Activated CD4-positive, alpha-beta T cell treated with anti-CD3 and anti-CD28 coated beads for 36 hours (primary cell): ENCODE measurements at regions not wholly inside any gene's neighbourhood (a gene's known extent, or its start where the extent isn't known, plus 50 kb on each side); places are given as distances from the start of the nearest gene placed in this dataset.
"Not testable (repeated sequence)": the region's sequence is repeated elsewhere in the genome, so short reads cannot be mapped to it uniquely, and the experiment has no call there.

Experiments
- ATAC-seq: fragments of 200-7000 bp; cut with Tn5 transposase; one replicate; pipeline ENCODE4 v1.10.0; 2021; ENCODE audit warnings: mild to moderate bottlenecking, moderate library complexity
- CTCF ChIA-PET: fragments of 350-600 bp; sonication (Branson Sonifier 250); formaldehyde crosslinking; loops from one replicate; lab custom pipeline; 2021; ENCODE audit warnings: antibody characterized with exemption; lab: Charles Lee
- POLR2A ChIA-PET: fragments of 350-600 bp; sonication (Branson Sonifier 250); formaldehyde crosslinking; loops from one replicate; lab custom pipeline; 2021; ENCODE audit warnings: antibody characterized with exemption, inconsistent platforms; lab: Charles Lee
- DNase-seq: peaks from one replicate; pipeline ENCODE4 v3.0.0-alpha.2; 2020
- H3K27ac Mint-ChIP-seq: one replicate; pipeline ENCODE4 v1.8.0; 2021; ENCODE audit warnings: mixed read lengths
- H3K27me3 Mint-ChIP-seq: one replicate; pipeline ENCODE4 v1.8.0; 2021; ENCODE audit warnings: mixed read lengths
- H3K36me3 Mint-ChIP-seq: one replicate; pipeline ENCODE4 v1.8.0; 2021; ENCODE audit warnings: low read depth, mixed read lengths
- H3K4me1 Mint-ChIP-seq: one replicate; pipeline ENCODE4 v1.8.0; 2021; ENCODE audit warnings: mixed read lengths
- H3K4me3 Mint-ChIP-seq: one replicate; pipeline ENCODE4 v1.8.0; 2021; ENCODE audit warnings: mild to moderate bottlenecking, moderate library complexity, mixed read lengths
- H3K9me3 Mint-ChIP-seq: one replicate; pipeline ENCODE4 v1.8.0; 2021; ENCODE audit warnings: low read depth, mixed read lengths
- intact Hi-C, 2 experiments: fragments of 100-400 bp; cut with DNase I in 1 of 2; cut with micrococcal nuclease in 1 of 2; formaldehyde crosslinking; loops; one replicate each; pipeline versions ENCODE4 v1.14.2 to v1.15.1; 2022 to 2024; cut with DNase I, micrococcal nuclease

DNA sequence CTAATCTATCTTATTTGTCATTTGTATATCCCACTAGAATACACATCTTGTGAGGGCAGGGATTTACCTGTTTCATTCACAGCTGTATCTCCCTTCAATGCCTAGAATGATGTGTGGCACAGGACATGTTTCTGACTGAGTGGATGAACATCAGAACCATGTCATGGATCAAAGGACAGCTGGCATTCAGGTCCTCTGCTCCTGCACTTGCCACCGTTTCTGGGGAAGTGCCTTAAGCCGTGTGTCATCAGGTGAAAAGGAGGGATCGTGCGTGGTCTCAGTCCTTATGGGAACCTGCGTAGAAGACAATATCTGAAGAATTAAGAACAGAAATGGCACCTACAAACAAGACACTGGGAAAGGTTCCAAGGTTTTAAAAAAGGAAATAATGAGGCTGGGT is 206.1 kb upstream of the GATA6 start:
- no peak for DNase-seq
- Mint-ChIP-seq H3K4me3 (no peak overlapping the region), H3K4me1 (no peaks in the 10 kb centered on the region), H3K27me3 (peaks cover 5% of the 10 kb centered on the region), H3K9me3 (no peaks in the 10 kb centered on the region), H3K27ac (no peak overlapping the region), H3K36me3 (no peaks in the 10 kb centered on the region)
- CTCF ChIA-PET, result interaction anchor here (1.3 kb wide), 1 partner anchor 11 kb away, joined by 3 read pairs; no protein-coding TSS in a partner anchor
- intact Hi-C loops, result no loop called here
- POLR2A ChIA-PET, result no interaction called here
- no peak for ATAC-seq

DNA sequence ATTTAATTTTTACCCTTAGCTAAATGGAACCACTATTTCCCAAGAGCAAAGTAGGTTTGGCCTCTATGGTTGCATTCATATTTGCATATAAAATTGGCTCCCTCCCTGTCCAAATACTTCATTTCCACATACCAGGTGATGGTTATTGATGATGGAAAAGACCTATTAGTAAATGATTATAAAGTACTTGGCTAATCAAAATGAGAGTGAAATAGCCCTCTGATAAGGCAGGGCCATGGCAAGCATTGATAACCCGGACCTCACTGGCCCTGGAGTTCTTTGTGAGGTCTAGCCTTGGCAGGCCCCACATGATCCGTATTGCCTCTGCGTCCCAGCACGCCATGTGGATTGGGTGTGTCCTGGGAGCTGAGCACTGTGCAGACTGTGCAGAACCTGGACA is 201.1 kb upstream of the GATA6 start:
- ATAC-seq (no peak), DNase-seq (no peak)
- Mint-ChIP-seq H3K27me3 (peaks cover 2% of the 10 kb centered on the region), H3K9me3 (no peaks in the 10 kb centered on the region), H3K27ac (no peak overlapping the region), H3K4me3 (no peak overlapping the region), H3K4me1 (no peaks in the 10 kb centered on the region), H3K36me3 (no peaks in the 10 kb centered on the region)
- ChIA-PET CTCF (no interaction called here), POLR2A (no interaction called here)
- intact Hi-C loops, result no loop called here

DNA sequence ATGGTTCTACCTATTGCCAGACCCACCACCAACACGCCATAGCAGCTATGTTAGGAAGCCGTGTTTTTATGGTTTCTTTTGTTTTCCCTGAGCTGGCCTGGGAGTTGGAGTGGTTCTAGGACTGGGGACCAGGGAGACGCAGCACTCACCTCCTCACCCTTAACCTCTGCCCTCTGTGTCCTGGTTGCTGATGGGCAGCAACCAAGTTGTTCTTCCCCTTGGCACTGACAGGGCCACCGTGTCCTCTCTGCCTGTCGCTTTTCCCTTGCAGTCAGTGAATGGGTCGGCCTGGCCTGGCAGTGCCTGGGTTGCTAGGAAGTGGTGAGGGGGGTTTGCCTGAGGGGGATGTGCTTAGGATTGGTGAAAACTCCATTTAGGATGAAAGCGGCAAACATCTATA is 197.1 kb upstream of the GATA6 start:
- Mint-ChIP-seq H3K4me1 (no peaks in the 10 kb centered on the region), H3K27ac (no peak overlapping the region), H3K9me3 (no peaks in the 10 kb centered on the region), H3K36me3 (no peaks in the 10 kb centered on the region), H3K27me3 (no peaks in the 10 kb centered on the region), H3K4me3 (no peak overlapping the region)
- CTCF ChIA-PET, result no interaction called here
- no peak for DNase-seq
- intact Hi-C loops, result no loop called here
- POLR2A ChIA-PET, result no interaction called here
- no peak for ATAC-seq

GRCh38 chr18:21975954-21976353 is 193.4 kb upstream of the GATA6 start:
- intact Hi-C loops, result loop anchor here in 1 of 2 experiments (5.0 kb wide), 1 partner anchor 421 kb away; no protein-coding TSS in a partner anchor
- H3K36me3 Mint-ChIP-seq, H3K9me3 Mint-ChIP-seq, H3K27me3 Mint-ChIP-seq, H3K4me3 Mint-ChIP-seq, H3K4me1 Mint-ChIP-seq, DNase-seq, ATAC-seq, H3K27ac Mint-ChIP-seq, POLR2A ChIA-PET: not testable (repeated sequence)
- CTCF ChIA-PET, result interaction anchor here (1.2 kb wide), 1 partner anchor 22 kb away, joined by 6 read pairs; no protein-coding TSS in a partner anchor

DNA sequence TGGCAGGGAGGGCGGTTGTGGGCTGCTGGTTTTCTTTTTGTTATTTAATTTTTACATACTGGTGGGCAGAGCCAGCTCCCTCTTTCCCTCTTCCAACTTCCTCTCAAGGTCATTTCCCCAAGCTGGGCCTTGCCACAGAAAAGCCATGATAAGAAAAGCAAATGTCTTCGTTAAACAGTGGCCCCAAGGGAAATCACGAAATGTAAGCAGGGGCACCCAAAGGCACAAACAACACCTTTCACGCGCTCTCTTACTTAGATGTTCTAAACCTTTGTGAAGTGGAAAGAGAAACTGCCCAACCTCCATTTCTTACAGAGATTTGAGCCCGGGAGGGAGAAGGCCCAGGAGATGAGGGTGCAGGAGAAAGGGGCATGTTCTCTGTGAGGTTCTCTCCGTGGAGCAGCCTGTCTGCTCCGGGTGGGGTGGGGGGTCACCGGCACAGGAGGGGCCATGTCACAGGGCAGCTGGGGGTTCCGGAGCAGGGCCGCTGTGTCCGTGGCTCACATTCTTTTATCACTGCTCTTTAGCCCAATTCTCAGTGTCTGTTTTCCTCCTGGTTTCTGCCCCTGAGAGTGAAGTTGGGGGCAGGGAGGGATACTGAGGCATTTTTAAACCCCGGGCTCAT is 190.7 kb upstream of the GATA6 start:
- no peak overlapping the region for H3K27ac Mint-ChIP-seq
- no peaks in the 10 kb centered on the region for H3K9me3 Mint-ChIP-seq
- ChIA-PET CTCF (no interaction called here), POLR2A (no interaction called here)
- peaks cover 5% of the 10 kb centered on the region for H3K27me3 Mint-ChIP-seq
- no peaks in the 10 kb centered on the region for H3K36me3 Mint-ChIP-seq
- intact Hi-C loops, result loop anchor here in 1 of 2 experiments (5.0 kb wide), 1 partner anchor 419 kb away; no protein-coding TSS in a partner anchor
- H3K4me3 Mint-ChIP-seq, result no peak overlapping the region
- ATAC-seq (no peak), DNase-seq (no peak)
- no peaks in the 10 kb centered on the region for H3K4me1 Mint-ChIP-seq

GRCh38 chr18:21979171-21979560 is 190.2 kb upstream of the GATA6 start:
- CTCF ChIA-PET, result no interaction called here
- intact Hi-C loops, result loop anchor here in 1 of 2 experiments (5.0 kb wide), 1 partner anchor 418 kb away; no protein-coding TSS in a partner anchor
- peaks cover 5% of the 10 kb centered on the region for H3K27me3 Mint-ChIP-seq
- POLR2A ChIA-PET, result no interaction called here
- no peak for ATAC-seq
- H3K9me3 Mint-ChIP-seq, result no peaks in the 10 kb centered on the region
- no peak overlapping the region for H3K27ac Mint-ChIP-seq
- H3K4me3 Mint-ChIP-seq, result no peak overlapping the region
- H3K4me1 Mint-ChIP-seq, result no peaks in the 10 kb centered on the region
- no peak for DNase-seq
- H3K36me3 Mint-ChIP-seq, result no peaks in the 10 kb centered on the region

DNA sequence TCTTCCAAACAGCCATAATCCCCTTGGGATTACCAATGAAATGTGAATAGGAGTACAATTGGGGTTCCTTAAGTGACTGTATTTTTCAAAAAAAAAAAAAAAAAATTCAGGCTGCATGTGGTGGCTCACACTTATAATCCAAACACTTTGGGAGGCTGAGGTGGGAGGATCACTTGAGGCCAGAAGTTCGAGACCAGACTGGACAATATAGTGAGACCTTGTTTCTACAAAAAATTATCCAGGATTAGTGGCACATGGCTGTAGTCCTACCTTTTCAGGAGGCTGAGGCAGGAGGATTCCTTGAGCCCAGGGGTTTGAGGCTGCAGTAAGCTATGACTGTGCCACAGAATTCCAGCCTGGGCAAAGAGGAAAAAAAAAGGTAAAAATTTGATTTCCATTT is 189.6 kb upstream of the GATA6 start:
- Mint-ChIP-seq H3K4me1 (no peaks in the 10 kb centered on the region), H3K27ac (no peak overlapping the region), H3K27me3 (peaks cover 5% of the 10 kb centered on the region), H3K36me3 (no peaks in the 10 kb centered on the region), H3K4me3 (no peak overlapping the region), H3K9me3 (no peaks in the 10 kb centered on the region)
- POLR2A ChIA-PET, result no interaction called here
- DNase-seq (no peak), ATAC-seq (no peak)
- CTCF ChIA-PET, result interaction anchor here (0.8 to 1.3 kb wide), 2 partner anchors 9 to 18 kb away, joined by 3 to 4 read pairs; no protein-coding TSS in a partner anchor
- intact Hi-C loops, result loop anchor here (5.0 kb wide), 2 partner anchors 47 to 418 kb away; no protein-coding TSS in a partner anchor

DNA sequence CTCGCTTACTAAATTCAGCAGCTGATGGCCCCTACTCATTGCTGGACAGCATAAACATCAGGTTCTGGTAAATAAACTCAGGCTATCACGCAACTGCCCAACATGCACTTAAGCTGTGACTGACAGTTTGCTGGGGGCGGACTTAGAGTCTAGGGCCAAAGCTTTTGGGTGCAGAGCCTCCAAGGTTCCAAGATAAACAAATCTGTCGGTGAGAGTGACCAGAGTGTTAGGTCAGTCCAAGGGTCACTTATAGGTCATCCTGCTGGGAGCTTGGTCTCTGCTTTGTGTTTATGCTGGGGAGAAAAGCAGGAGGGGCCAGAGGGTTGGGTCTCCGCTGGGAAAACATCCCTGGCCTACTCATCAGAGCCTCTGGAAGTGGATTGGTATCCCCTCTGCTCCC is 188.6 kb upstream of the GATA6 start:
- no peaks in the 10 kb centered on the region for H3K36me3 Mint-ChIP-seq
- ChIA-PET CTCF (interaction anchor here (0.7 to 1.3 kb wide), 3 partner anchors 10 to 493 kb away, joined by 3 to 4 read pairs (median 4); no protein-coding TSS in a partner anchor), POLR2A (no interaction called here)
- intact Hi-C loops, result loop anchor here in 1 of 2 experiments (5.0 kb wide), 1 partner anchor 48 kb away; no protein-coding TSS in a partner anchor
- ATAC-seq, result no peak
- no peaks in the 10 kb centered on the region for H3K4me1 Mint-ChIP-seq
- no peak overlapping the region for H3K4me3 Mint-ChIP-seq
- DNase-seq, result no peak
- H3K27me3 Mint-ChIP-seq, result peaks cover 7% of the 10 kb centered on the region
- no peak overlapping the region for H3K27ac Mint-ChIP-seq
- no peaks in the 10 kb centered on the region for H3K9me3 Mint-ChIP-seq

DNA sequence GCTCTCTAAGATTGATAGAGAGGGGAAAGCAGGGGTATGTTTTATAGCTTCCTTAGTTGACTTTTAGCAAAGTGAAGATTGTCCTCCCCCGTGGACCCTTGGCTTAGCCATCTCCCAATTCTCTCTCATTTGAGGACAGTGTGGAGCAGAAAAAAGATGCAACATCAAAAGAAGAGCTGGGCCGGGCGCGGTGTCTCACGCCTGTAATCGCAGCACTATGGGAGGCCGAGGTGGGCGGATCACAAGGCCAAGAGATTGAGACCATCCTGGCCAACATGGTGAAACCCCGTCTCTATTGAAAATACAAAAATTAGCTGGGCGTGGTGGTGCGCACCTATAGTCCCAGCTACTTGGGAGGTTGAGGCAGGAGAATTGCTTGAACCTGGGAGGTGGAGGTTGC is 187.9 kb upstream of the GATA6 start:
- H3K4me3 Mint-ChIP-seq, DNase-seq, H3K27me3 Mint-ChIP-seq, H3K36me3 Mint-ChIP-seq, H3K27ac Mint-ChIP-seq, H3K9me3 Mint-ChIP-seq, ATAC-seq, H3K4me1 Mint-ChIP-seq: not testable (repeated sequence)
- intact Hi-C loops, result loop anchor here in 1 of 2 experiments (5.0 kb wide), 1 partner anchor 49 kb away; no protein-coding TSS in a partner anchor
- ChIA-PET CTCF (interaction anchor here (0.7 to 1.2 kb wide), 2 partner anchors 12 to 16 kb away, joined by 3 read pairs; no protein-coding TSS in a partner anchor), POLR2A (interaction anchor here (0.7 kb wide), 1 partner anchor 412 kb away, joined by 3 read pairs; no protein-coding TSS in a partner anchor)

DNA sequence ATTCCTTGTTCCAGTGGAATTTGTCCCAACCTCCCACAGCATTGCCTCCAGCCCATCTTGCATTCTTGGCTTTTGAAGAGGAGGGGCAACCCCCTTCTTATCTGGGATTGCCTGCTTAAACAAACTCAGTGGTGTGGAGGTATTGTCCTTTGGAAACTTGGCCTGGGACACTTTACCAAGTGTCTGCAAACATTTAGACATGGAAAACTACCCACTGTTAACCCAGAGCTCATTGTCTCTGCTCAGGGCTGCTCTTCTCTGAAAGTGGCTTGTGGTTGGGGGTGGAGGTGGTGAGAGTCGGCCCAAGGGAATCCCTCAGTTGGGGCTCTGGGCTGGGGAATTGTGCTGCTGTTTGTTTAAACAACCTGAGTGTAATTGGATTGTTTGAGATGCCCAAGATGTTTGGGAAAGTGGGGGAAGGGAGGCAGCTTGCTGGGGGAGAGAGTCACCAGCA is 178.3 kb upstream of the GATA6 start:
- Mint-ChIP-seq H3K27ac (no peak overlapping the region), H3K4me1 (no peaks in the 10 kb centered on the region), H3K4me3 (no peak overlapping the region), H3K27me3 (no peaks in the 10 kb centered on the region), H3K9me3 (peaks cover 2% of the 10 kb centered on the region), H3K36me3 (no peaks in the 10 kb centered on the region)
- no peak for ATAC-seq
- no peak for DNase-seq
- POLR2A ChIA-PET, result no interaction called here
- CTCF ChIA-PET, result interaction anchor here (0.7 kb wide), 1 partner anchor 335 kb away, joined by 3 read pairs; no protein-coding TSS in a partner anchor
- intact Hi-C loops, result loop anchor here (10.0 kb wide), 4 partner anchors 46 to 714 kb away; partner anchors contain the start of gene GATA6 (in 1 of the 2)

DNA sequence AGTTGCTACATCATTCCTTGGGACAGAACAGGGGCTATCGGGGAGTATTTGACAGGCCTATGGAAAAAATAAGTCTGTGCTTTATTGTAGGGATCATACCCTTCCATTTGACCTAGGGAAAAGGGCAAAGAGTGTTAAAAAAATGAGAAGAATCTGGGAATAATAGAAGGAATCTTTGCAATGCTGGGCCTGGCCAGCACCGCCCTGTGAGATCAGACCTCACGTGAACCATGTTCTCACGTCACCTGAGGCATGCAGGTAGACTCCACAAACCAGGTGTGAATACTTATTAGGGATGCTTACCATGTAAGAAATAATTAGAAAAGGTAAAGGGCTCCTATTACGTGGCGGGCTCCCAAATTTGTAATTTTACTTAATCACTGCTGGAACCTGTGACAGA is 177.5 kb upstream of the GATA6 start:
- no peak overlapping the region for H3K27ac Mint-ChIP-seq
- no peaks in the 10 kb centered on the region for H3K36me3 Mint-ChIP-seq
- DNase-seq, result no peak
- H3K4me1 Mint-ChIP-seq, result no peaks in the 10 kb centered on the region
- H3K27me3 Mint-ChIP-seq, result no peaks in the 10 kb centered on the region
- intact Hi-C loops, result loop anchor here (10.0 kb wide), 4 partner anchors 47 to 713 kb away; partner anchors contain the start of gene GATA6 (in 1 of the 2)
- no peak overlapping the region for H3K4me3 Mint-ChIP-seq
- ChIA-PET POLR2A (no interaction called here), CTCF (no interaction called here)
- peaks cover 2% of the 10 kb centered on the region for H3K9me3 Mint-ChIP-seq
- ATAC-seq, result no peak
